ENCODE measurements at regions not wholly inside any gene's neighbourhood (a gene's known extent, or its start where the extent isn't known, plus 50 kb on each side); places are given as distances from the start of the nearest gene placed in this dataset.
"Not testable (repeated sequence)": the region's sequence is repeated elsewhere in the genome, so short reads cannot be mapped to it uniquely, and the experiment has no call there.

DNA sequence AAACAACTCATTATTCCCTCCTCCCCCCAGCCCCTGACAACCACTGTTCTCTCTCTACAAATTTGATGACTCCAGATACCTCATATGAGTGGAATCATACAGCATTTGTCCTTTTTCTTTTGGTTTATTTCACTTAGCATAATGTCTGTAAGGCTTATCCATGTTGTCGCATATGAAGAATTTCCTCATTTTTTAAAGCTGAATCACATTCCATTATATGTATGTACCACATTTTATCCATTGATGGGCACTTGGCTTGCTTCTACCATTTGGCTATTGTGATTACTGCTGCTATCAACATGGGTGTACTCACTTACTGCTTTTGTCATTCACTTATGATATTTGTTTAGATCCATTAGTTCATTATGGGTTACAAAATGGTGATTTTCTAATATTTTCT, 112.8 kb downstream of the BUB3 start:
- intact Hi-C loops (cut with DNase I, micrococcal nuclease), result no loop called here
- no peak for DNase-seq
- no peak for ATAC-seq

DNA sequence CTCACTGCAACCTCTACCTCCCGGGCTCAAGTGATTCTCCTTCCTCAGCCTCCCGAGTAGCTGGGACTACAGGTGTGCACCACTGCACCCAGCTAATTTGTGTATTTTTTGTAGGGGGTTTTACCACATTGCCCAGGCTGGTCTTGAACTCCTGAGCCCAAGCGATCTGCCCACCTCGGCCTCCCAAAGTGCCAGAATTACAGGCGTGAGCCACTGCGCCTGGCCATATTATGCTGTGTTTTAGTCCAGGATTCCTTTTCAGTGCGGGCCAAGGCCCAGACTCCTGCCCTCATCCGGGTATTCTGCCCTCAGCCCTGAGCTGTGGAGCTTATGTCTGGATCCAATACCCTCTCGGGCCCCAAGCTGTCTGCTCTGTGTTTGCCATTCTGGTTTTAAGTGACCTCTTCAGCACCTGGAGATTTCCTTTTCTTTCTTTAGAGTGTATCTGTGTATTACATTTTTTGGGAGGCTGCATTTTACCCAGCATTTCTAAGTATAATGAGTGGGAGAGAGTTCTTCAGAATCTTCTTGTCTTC, 114.9 kb downstream of the BUB3 start:
- ATAC-seq (no peak), DNase-seq (no peak)
- intact Hi-C loops (cut with DNase I, micrococcal nuclease), result no loop called here

DNA sequence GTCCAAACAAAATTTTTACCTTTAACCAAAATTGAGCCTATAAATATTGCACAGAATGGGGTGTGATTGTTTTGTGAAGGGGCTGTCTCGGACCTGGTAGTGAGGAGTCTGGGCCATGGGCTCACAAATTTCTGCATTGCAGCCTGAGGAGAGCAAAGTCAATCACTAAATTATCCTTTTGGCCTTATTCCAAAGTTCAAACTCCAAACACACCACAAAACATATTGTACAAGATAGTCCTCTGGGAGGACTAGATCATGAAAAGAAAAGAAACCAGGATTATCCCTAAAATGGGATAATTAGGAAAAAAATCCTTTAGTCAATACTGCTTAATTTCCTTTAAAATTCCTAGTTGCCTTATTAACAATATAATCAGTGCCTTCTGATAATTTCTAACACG, 115.5 kb downstream of the BUB3 start:
- intact Hi-C loops (cut with DNase I, micrococcal nuclease), result no loop called here
- DNase-seq, result no peak
- peak; percentile 54 for ATAC-seq

DNA sequence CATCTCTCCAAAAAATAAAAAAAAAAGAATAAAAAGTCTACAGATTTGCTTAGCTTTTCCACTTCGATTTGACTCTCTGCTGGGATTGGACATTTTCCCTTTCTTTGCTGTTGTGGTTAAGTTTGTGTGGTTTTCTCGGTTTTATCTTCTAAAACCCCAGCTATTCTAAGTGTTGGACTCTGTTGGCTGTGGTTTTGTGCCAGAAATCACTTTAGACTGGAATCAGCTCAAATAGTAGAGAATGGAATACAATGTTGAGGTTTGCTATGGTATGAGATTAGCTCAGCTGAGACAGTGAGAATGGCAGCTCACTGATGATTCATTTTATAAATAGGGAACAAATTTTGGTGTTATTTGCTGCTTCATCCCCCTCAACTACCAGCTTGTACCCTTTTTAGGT, 116.0 kb downstream of the BUB3 start:
- ATAC-seq (no peak), DNase-seq (no peak)
- intact Hi-C loops (cut with DNase I, micrococcal nuclease), result no loop called here

DNA sequence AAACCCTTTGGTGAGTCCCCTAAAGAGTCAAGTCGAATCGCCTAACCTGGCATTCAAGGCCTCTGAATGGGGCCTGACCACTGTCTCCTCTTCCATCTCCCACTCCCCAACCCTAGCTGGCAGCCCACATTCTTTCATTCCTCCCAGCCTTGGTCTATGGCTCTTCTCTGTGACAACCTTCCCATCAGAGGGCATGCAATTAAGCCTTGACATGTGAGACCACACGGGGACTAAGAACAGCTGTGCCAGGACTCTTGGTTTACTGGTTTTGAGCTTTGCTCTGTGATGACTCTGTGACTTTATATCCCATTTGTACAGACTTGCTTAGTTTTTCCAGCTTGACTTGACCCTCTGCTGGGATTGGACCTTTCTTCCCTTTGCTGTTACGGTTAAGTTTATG, 116.6 kb downstream of the BUB3 start:
- intact Hi-C loops (cut with DNase I, micrococcal nuclease), result no loop called here
- DNase-seq (no peak), ATAC-seq (no peak)

DNA sequence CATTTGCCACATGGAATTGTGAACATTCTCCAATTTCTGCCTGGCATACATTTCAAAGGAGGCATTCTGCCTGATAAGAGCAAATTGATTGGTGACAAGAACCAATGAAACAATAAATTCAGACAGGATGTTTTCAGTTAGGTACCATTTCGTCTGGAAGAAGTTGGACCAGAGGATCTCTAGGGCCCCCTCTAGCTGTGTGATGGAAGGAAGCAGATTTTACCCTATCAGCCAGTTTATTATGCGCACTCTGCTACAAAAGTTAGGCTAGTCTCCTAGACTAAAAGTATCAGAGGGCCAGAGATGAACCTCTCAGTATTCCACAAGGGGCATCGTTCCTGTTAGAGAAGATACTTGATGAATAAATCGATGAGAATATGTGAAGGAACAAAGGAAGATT, 118.0 kb downstream of the BUB3 start:
- intact Hi-C loops (cut with DNase I, micrococcal nuclease), result no loop called here
- DNase-seq (no peak), ATAC-seq (no peak)

DNA sequence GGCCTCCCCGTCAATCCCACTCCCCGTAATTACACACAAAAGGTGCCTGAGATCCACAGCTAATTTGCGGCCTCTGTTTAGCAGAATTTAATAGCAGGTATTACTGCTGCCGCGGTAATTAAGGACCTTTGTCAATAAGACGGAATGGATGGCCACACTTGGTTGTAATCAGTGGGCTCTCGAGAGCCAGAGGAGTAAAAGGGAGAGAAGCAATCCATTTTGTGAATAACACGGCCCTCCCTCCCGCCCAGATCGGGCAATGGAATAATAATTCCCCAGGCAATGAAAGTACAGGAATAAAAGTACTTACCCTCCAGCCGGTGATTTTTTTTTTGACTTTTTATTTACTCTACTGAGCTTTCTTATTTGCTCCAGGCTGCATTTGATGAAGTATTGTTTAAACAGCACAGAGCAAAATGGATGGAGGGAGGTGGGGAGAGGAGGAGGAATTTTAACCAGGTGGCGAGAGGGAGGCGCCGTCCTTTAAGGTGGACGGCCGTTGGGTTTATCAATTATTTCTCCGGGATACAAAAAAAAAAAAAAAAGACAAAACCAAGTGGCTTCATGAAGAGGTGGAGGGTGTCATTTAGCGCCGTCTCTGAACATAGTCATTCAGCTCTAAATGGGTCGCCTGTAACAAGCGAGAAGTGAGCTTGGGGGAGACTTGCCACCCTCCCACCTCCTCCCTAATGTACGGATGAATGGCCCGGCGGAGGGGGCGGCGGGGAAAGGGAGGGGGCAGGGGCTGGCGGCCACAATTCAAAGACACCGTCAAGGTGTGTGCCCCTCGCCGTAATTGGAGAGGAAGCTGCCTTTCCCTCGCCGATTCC, 120.3 kb downstream of the BUB3 start:
- DNase-seq (no peak), ATAC-seq (no peak)
- intact Hi-C loops (cut with DNase I, micrococcal nuclease), result no loop called here

DNA sequence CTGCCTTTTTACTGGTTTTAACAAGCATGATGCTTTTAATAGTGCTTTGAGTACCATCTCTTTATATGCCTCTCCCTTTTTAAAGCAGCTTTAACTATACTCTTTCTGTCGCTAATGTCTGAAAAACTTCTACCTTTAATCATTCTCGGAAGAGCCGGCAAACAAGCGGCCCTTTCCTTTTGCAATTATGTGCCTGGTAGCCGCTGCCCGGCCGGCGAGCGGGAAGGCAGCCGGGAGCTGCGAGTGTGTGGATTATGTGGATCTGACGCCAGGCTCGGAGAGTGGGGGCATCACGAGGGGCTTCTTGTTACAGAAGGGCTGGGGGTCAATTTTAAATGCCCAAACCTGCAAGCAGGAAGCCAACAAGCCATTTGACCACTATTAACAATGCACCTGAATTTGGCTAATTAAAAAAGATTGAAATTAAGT, 120.9 kb downstream of the BUB3 start:
- DNase-seq (no peak), ATAC-seq (no peak)
- intact Hi-C loops (cut with DNase I, micrococcal nuclease), result no loop called here

DNA sequence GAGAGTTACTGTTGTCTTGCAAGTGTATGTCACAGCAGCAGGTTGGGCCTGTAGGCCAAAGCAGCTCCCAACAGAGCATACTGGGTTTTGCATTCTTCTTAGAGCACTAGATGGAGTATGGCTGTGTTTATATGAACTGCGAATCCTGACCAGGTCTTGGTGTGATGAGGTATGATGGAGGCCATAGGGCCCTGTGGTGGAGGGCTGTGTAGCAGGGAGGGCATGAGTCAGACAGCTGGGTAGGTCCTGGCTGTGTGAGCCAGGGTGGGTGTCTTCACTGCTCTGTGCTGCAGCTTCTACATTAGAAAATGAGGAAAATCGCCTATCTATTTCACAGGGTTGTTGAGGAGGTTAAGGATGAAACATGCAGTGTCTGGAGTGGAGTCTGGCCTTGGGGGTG, 124.2 kb downstream of the BUB3 start:
- no peak for ATAC-seq
- DNase-seq, result no peak
- intact Hi-C loops (cut with DNase I, micrococcal nuclease), result no loop called here

DNA sequence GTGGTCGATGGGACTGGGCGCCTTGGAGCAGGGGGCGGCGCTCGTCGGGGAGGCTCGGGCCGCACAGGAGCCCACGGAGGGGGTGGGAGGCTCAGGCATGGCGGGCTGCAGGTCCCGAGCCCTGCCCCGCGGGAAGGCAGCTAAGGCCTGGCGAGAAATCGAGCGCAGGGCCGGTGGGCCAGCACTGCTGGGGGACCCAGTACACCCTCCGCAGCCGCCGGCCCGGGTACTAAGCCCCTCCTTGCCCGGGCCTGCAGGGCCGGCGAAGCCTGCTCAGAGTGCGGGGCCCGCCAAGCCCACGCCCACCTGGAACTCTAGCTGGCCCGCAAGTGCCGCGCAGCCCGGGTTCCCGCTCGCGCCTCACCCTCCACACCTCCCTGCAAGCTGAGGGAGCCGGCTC, 129.2 kb downstream of the BUB3 start:
- DNase-seq; ATAC-seq; intact Hi-C loops (cut with DNase I, micrococcal nuclease): not testable (repeated sequence)

DNA sequence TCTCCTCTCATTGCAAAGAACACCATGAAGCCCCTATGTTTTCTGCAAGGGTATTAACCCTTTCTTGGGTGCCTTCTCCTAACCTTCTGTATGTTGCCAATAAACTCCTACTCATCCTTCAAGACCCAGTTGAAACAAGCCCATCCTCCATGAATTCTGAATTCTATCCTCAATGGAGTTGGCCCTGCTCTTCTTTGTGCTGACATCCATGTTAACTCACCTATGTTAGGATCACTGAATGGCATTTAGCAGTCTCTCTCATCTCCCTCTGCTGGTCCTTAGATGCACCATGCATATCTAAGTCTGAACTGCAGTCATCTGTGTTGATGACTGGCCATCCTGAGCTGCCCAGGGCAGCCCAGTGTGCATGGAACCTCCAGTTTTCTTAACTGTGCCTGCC, 129.8 kb downstream of the BUB3 start:
- intact Hi-C loops (cut with DNase I, micrococcal nuclease), result no loop called here
- DNase-seq (no peak), ATAC-seq (no peak)

DNA sequence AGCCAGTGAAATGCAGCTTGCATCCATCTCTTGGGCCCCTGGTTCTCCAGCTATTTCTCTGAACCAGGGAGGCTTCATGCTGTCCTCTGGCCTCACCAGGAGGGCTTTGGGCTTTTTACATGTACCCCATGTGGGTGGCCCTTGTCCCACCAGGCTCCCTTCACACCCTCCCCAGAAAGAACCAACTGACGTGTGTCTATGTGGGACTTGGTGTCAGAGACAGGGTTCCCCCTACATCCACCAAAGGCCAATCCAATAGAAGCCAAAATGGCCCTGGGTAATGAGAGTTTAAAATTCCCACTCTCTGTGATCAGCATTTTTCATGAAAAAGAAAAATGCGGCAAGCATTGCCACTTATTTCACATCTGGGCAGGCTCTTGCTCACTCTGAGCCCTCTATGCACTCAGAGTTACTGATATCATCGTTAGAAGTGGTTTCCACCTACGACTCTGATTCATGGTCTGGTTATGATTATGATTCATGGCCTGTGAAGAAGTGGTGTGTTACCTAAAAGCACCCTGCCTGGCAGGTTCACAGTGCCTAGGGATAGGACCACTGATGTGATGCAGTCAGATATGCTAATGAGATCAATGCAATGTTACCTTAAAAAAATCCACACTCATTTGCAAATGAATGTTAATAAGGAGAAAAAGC, 133.5 kb downstream of the BUB3 start:
- ATAC-seq (no peak), DNase-seq (no peak)
- intact Hi-C loops (cut with DNase I, micrococcal nuclease), result no loop called here

DNA sequence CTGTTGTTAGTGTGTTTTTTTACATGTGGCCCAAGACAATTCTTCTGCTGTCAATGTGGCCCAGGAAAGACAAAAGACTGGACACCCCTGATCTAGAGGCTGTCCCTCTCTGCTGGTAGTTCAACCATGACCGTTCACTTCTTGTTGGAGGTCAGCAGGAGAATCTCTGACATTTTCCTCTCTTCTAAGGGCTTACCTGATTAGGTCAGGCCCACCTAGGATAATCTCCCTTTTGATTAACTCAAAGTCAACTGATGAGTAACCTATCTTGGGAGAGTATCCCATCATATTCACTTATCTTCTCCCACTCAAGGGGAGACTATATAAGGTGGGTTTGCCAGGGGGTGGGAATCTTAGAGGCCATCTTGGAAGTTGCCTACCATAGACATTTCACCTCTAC, 135.2 kb downstream of the BUB3 start:
- no peak for ATAC-seq
- intact Hi-C loops (cut with DNase I, micrococcal nuclease), result no loop called here
- no peak for DNase-seq

DNA sequence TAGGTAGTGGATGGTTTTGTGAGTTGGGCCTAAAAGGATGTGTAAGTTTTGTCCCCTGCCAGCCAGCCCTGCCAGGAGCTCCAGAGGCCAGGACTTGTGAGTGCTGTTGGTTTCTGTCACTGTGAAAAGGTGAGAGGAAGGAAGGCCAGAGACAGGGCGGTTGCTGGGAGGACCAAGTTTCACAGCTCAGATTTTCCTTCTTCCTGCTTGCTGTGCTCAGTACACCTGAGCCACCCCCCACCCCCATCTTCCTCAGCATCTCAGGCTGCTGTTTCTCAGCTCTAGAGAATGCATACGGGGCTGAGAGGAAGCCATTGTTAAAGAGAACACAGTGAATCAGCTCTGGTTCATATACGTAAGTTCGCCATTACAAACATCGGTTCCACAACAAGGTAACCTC, 139.9 kb downstream of the BUB3 start:
- DNase-seq (no peak), ATAC-seq (no peak)
- intact Hi-C loops (cut with DNase I, micrococcal nuclease), result no loop called here

DNA sequence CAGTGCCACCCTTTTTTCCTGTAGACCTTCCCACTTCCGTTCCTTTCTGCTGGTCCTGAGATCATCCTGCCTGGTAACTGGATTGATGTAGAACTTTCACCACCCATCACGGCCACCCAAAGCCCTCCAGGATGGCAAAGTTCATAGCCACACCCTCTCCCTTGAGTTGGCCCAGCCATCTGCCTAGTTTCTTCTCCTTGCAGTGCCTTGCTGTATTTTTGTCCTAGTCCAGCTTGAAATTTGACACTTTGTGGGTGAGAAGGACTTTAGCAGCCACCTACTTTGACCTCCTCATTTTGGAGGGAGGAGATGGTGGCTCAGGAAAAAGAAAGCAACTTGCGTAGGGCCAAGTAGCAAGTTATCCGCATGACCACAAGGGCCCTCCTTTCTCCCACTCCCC, 140.7 kb downstream of the BUB3 start:
- no peak for DNase-seq
- no peak for ATAC-seq
- intact Hi-C loops (cut with DNase I, micrococcal nuclease), result no loop called here

DNA sequence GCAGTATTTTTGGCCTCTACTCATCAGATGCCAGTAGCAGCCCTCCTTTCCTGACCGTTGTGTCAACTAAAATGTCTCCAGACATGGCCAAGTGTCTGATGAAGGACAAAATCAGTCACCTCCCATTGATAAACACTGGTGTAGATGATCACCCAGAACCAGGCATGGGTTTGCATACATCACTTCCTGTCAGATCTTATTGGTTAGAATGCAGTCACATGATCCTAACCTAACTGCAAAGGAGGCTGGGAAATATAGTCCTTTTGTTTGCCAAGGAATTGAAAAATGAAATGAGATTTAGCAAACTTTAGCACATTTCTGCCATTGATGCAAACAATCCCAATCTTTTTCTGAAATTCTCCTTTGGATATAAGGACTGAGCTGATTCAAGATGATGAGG, 141.4 kb downstream of the BUB3 start:
- intact Hi-C loops (cut with DNase I, micrococcal nuclease), result no loop called here
- DNase-seq, result no peak
- ATAC-seq, result no peak

DNA sequence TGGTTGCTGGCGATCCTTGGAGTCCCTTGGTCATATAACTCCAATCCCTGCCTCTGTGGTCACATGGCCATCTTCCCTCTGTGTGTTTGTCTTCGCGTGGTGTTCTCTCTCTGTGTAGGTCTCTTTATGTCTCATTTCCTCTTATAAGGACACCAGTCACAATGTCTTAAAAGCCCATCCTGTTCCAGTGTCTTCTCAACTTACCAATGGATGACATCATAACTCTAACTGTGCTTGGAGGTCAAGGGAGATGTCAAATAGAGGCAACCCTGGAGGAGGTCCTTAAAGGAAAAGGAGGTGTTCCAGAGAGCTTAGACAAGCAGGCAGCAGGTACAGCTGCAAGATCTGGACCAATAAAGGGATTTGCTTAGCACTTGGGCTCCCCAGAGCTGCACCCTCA, 143.0 kb downstream of the BUB3 start:
- intact Hi-C loops (cut with DNase I, micrococcal nuclease), result no loop called here
- ATAC-seq (no peak), DNase-seq (no peak)

DNA sequence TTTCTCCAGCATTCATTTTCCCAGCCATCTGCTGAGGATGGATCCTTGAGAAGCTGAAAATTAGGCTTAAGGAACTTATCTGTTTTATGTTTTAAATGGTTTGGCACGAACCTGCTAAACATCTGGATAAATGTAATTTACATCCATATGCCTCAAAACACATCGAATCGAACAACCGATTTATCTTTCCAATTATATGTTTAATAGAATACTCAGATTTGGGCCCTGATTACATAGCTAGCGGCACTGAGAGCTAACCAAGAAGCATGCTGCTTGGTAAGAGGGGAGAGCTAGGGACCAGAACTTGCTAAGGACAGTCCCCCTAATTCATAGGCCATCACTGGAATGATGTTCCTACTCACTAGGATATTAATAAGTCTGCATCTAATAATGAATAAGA, 144.4 kb downstream of the BUB3 start:
- ATAC-seq (no peak), DNase-seq (no peak)
- intact Hi-C loops (cut with DNase I, micrococcal nuclease), result no loop called here

DNA sequence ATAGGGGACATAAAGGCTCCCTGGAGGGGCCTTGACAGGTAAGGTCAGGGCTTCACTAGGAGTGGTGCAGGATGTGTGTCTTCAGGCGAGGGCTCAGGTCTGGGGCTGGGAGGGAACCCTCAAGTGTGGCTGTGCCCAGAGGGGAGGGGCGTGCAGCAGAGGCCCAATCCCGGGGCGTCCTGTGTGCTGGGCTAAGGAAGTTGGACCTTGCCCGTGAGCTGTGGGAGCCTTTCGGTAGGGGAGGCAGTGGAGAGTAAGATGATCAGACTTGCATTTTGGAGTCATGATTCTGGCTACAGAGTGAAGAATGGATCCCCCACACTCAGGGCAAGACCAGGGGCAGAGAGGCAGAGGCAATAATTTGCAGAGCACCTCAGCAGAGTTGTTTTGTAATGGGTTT, 145.4 kb downstream of the BUB3 start:
- DNase-seq, result no peak
- ATAC-seq, result no peak
- intact Hi-C loops (cut with DNase I, micrococcal nuclease), result no loop called here

DNA sequence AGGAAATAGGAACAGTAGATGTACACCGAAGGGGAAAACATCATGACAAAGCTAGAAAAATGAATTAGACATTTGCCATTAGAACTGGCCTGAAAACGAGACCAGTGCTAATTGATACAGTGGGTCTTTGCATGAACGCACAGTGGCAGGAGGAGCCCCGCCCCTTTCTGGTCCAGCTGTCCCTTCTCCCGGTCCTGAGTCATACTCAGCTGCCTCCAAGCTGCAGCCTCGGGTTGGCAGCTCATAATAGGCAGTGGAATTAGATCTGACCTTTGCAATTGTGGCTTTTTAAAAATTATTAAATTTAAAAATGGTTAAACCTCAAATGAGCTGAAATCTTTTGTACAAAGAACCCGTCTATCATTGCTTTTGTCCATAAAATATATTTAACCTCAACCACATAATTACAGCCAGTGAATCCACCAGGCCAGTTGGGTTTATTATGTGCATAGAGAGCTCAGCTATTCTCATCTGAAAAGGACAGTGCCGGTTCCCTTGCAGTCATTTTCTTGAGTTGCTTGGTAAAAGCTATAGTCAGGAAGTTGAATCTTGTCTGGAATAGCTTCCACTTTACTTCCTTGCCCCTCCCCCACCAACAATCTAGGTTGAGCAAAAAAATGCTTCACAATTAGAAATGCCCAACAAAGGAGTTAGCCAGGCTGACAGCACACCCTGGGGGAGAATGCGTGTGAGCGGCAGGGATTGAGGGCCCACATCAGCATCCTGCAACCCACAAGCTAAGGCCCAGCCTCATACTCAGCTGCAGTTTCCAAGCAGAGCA, 147.1 kb downstream of the BUB3 start:
- ATAC-seq (no peak), DNase-seq (peak in 1 of 2 donors; percentile 17)
- intact Hi-C loops (cut with DNase I, micrococcal nuclease), result no loop called here

Data from left colon (tissue), 2 donors.